ENCODE measurements at regions not wholly inside any gene's neighbourhood (a gene's known extent, or its start where the extent isn't known, plus 50 kb on each side); places are given as distances from the start of the nearest gene placed in this dataset.

GRCh38 chr12:24560831-24561271 is 388.1 kb downstream of the BCAT1 start:
- no peak overlapping the region for H2AFZ ChIP-seq (ENCODE audit: low read length)
- no peaks in the 10 kb centered on the region for H3K9me3 ChIP-seq (ENCODE audit: low read length)
- no peaks in the 10 kb centered on the region for H3K36me3 ChIP-seq (ENCODE audit: insufficient read depth, low read length)
- no peak for TF ChIP-seq CTCF (IDR thresholded peaks at IDR 0.05; ENCODE audit: low read length)
- no peak for TF ChIP-seq EZH2 (IDR thresholded peaks at IDR 0.05; ENCODE audit: borderline replicate concordance, low read length)
- H3K9me2 ChIP-seq (ENCODE audit: low read depth, low read length): no peaks in the 10 kb centered on the region
- no peak overlapping the region for H3K9ac ChIP-seq (ENCODE audit: low read length)
- no peaks in the 10 kb centered on the region for H3F3A ChIP-seq (ENCODE audit: insufficient read depth, low read length)
- H3K27me3 ChIP-seq (ENCODE audit: insufficient read depth, low read length): no peaks in the 10 kb centered on the region
- no peaks in the 10 kb centered on the region for H3K4me1 ChIP-seq (ENCODE audit: insufficient read depth, low read length, severe bottlenecking)
- no peaks in the 10 kb centered on the region for H4K20me1 ChIP-seq (ENCODE audit: insufficient read depth, low read length)
- no peak overlapping the region for H3K4me2 ChIP-seq (ENCODE audit: low read length)
- no peaks in the 10 kb centered on the region for H3K79me2 ChIP-seq (ENCODE audit: insufficient read depth, low read length)
- H3K4me3 ChIP-seq (ENCODE audit: low read depth, low read length, poor library complexity, severe bottlenecking): no peak overlapping the region
- no peak overlapping the region for H3K27ac ChIP-seq (ENCODE audit: low read depth, low read length, poor library complexity, severe bottlenecking)

- Histone ChIP-seq H3K4me3 (ENCODE audit: low read depth, low read length, poor library complexity, severe bottlenecking) (no peak overlapping the region), H3K4me2 (ENCODE audit: low read length) (no peak overlapping the region), H3K9me3 (ENCODE audit: low read length) (no peaks in the 10 kb centered on the region), H3K9ac (ENCODE audit: low read length) (no peak overlapping the region), H3K9me2 (ENCODE audit: low read depth, low read length) (no peaks in the 10 kb centered on the region), H2AFZ (ENCODE audit: low read length) (no peak overlapping the region), H3K79me2 (ENCODE audit: insufficient read depth, low read length) (no peaks in the 10 kb centered on the region), H3K36me3 (ENCODE audit: insufficient read depth, low read length) (no peaks in the 10 kb centered on the region), H4K20me1 (ENCODE audit: insufficient read depth, low read length) (no peaks in the 10 kb centered on the region), H3K4me1 (ENCODE audit: insufficient read depth, low read length, severe bottlenecking) (no peaks in the 10 kb centered on the region), H3F3A (ENCODE audit: insufficient read depth, low read length) (no peaks in the 10 kb centered on the region), H3K27ac (ENCODE audit: low read depth, low read length, poor library complexity, severe bottlenecking) (no peak overlapping the region), H3K27me3 (ENCODE audit: insufficient read depth, low read length) (no peaks in the 10 kb centered on the region)
- no peak for TF ChIP-seq CTCF (IDR thresholded peaks at IDR 0.05; ENCODE audit: low read length)
- no peak for TF ChIP-seq EZH2 (IDR thresholded peaks at IDR 0.05; ENCODE audit: borderline replicate concordance, low read length)
Measured at GRCh38 chr12:24560192-24560775, 388.6 kb downstream of the BCAT1 start.

GRCh38 chr12:24557738-24558137 is 391.2 kb downstream of the BCAT1 start:
- no peak overlapping the region for H2AFZ ChIP-seq (ENCODE audit: low read length)
- no peak for TF ChIP-seq CTCF (IDR thresholded peaks at IDR 0.05; ENCODE audit: low read length)
- TF ChIP-seq EZH2 (IDR thresholded peaks at IDR 0.05; ENCODE audit: borderline replicate concordance, low read length): no peak
- H3K36me3 ChIP-seq (ENCODE audit: insufficient read depth, low read length): no peaks in the 10 kb centered on the region
- H3F3A ChIP-seq (ENCODE audit: insufficient read depth, low read length): no peaks in the 10 kb centered on the region
- no peaks in the 10 kb centered on the region for H3K9me2 ChIP-seq (ENCODE audit: low read depth, low read length)
- no peak overlapping the region for H3K4me3 ChIP-seq (ENCODE audit: low read depth, low read length, poor library complexity, severe bottlenecking)
- no peak overlapping the region for H3K9ac ChIP-seq (ENCODE audit: low read length)
- H3K27me3 ChIP-seq (ENCODE audit: insufficient read depth, low read length): no peaks in the 10 kb centered on the region
- no peak overlapping the region for H3K27ac ChIP-seq (ENCODE audit: low read depth, low read length, poor library complexity, severe bottlenecking)
- no peak overlapping the region for H3K4me2 ChIP-seq (ENCODE audit: low read length)
- no peaks in the 10 kb centered on the region for H3K9me3 ChIP-seq (ENCODE audit: low read length)
- no peaks in the 10 kb centered on the region for H3K4me1 ChIP-seq (ENCODE audit: insufficient read depth, low read length, severe bottlenecking)
- H4K20me1 ChIP-seq (ENCODE audit: insufficient read depth, low read length): no peaks in the 10 kb centered on the region
- H3K79me2 ChIP-seq (ENCODE audit: insufficient read depth, low read length): no peaks in the 10 kb centered on the region
